ENCODE measurements at regions not wholly inside any gene's neighbourhood (a gene's known extent, or its start where the extent isn't known, plus 50 kb on each side); places are given as distances from the start of the nearest gene placed in this dataset.

DNA sequence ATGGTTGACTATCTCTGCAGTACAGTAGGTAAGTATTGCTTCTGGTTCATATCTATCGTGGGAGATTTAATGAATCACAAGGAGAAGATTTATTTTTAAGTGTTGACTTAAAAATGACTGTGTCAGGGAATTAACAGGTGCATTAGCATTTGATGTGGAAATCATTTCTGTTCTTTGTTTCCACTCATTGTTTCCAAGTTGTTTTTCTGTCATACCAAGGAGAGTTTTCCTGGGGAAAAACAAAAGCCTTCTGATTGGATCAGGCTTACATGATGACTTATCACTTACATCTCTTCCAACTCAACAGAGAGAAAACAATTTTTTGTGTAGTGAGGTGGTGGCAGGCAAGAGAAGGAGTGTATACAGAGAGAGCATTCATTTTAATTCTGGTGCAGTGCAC, 686.4 kb downstream of the HTR1B start:
- intact Hi-C loops (cut with DNase I) = no loop called here
- 28 to 36% methylated on average over 1 of the region's 1 CpG for WGBS, 2 donors
- ATAC-seq = peak in 2 of 4 donors; percentile 7 to 33

DNA sequence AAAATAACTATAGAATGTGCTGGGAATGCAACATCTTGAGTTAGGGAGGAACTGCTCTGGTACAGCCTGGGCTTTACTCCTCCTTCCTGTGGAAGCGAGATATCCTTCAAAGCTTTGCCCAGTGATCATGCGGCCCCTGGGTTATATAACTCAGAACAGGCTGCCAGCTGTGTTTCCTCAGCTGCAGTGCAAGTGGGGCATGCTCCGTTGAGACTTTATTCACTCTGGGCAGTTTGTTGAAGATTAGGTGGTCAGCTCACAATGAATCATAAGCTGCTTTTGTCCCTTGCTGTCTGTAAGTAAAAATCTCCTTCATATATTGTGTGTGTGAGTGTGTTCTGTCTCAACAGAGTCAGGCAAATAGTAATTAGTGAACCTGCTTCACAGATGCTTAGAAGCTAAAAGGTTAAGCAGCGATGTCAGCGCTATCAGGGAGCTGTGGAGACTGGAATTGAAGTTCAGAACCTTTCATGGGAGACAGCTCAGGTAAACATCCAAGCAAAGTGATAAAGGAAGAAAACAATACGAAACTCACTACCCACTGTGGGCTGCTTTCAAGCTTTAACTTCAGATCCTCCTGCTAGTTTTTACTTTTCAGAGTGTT, 688.4 kb downstream of the HTR1B start:
- intact Hi-C loops (cut with DNase I) = no loop called here
- DNase-seq = peak; percentile 57 to 83 (median 64)
- Histone ChIP-seq H3K9me3 (no peaks in the 10 kb centered on the region), H3K27me3 (no peaks in the 10 kb centered on the region), H3K36me3 (no peaks in the 10 kb centered on the region), H3K4me3 (peak overlapping the region in 3 of 4 donors; percentile 18 to 42 (median 41)), H3K27ac (peak overlapping the region; percentile 23 to 83 (median 70)), H3K4me1 (peaks cover 0 to 17% (median 7%) of the 10 kb centered on the region in 3 donors)
- peak; percentile 83 to 91 (median 87) for ATAC-seq
- TF ChIP-seq, protein P1, sequence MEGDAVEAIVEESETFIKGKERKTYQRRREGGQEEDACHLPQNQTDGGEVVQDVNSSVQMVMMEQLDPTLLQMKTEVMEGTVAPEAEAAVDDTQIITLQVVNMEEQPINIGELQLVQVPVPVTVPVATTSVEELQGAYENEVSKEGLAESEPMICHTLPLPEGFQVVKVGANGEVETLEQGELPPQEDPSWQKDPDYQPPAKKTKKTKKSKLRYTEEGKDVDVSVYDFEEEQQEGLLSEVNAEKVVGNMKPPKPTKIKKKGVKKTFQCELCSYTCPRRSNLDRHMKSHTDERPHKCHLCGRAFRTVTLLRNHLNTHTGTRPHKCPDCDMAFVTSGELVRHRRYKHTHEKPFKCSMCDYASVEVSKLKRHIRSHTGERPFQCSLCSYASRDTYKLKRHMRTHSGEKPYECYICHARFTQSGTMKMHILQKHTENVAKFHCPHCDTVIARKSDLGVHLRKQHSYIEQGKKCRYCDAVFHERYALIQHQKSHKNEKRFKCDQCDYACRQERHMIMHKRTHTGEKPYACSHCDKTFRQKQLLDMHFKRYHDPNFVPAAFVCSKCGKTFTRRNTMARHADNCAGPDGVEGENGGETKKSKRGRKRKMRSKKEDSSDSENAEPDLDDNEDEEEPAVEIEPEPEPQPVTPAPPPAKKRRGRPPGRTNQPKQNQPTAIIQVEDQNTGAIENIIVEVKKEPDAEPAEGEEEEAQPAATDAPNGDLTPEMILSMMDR (IDR thresholded peaks at IDR 0.05) = no peak
- 8 to 12% methylated on average over 6 of the region's 6 CpGs for WGBS, 2 donors
- FAIRE-seq = no peak

More for the DNA sequence above, 686.4 kb downstream of the HTR1B start:
- no peaks in the 10 kb centered on the region for H3K36me3 ChIP-seq
- peaks cover 0 to 17% (median 12%) of the 10 kb centered on the region in 3 donors for H3K4me1 ChIP-seq
- TF ChIP-seq, protein P1 (IDR thresholded peaks at IDR 0.05) = no peak
- no peaks in the 10 kb centered on the region for H3K9me3 ChIP-seq
- H3K27me3 ChIP-seq = no peaks in the 10 kb centered on the region
- no peak for DNase-seq
- peak overlapping the region in 2 of 4 donors; percentile 76 to 83 for H3K27ac ChIP-seq
- H3K4me3 ChIP-seq = peak overlapping the region in 2 of 4 donors; percentile 41 to 42
- FAIRE-seq = no peak

GRCh38 chr6:76772951-76773350, 690.3 kb downstream of the HTR1B start:
- TF ChIP-seq, protein P1 (IDR thresholded peaks at IDR 0.05) = no peak
- H3K4me3 ChIP-seq = no peak overlapping the region
- no peaks in the 10 kb centered on the region for H3K9me3 ChIP-seq
- ATAC-seq (no peak), DNase-seq (no peak), FAIRE-seq (no peak)
- H3K36me3 ChIP-seq = no peaks in the 10 kb centered on the region
- no peaks in the 10 kb centered on the region for H3K27me3 ChIP-seq
- H3K4me1 ChIP-seq = peaks cover 0 to 9% (median 2%) of the 10 kb centered on the region in 3 donors
- intact Hi-C loops (cut with DNase I) = no loop called here
- no peak overlapping the region for H3K27ac ChIP-seq
- 24 to 46% methylated on average over 2 of the region's 2 CpGs for WGBS, 2 donors

DNA sequence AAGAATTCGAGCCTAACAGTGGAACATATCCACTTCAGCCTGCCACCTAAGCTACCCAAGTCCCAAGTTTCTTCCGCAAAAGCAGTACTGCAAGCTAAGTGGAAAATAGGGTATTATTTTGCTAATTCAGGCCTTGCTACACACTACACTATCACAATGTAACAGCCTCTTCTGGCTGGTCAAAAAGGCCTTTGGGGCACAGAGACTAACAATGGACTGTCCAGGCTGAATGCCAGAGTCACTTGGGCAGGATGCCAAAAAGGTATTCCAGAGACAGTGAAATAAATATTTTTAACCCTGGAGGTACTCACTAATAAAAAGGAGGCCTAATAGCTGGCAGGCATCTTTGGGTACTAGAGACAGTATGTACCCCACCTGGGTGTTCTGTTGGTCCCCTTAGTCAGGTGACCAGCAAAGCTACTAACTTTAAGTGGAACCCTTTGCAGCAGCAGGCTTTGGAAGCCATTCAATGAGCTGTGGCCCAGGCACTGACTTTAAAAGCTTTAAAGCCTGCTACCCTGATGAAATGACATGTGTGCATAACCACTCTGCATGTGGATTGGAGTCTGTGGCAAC, 692.1 kb downstream of the HTR1B start:
- intact Hi-C loops (cut with DNase I) = no loop called here
- Histone ChIP-seq H3K4me1 (no peaks in the 10 kb centered on the region), H3K36me3 (no peaks in the 10 kb centered on the region), H3K27ac (no peak overlapping the region), H3K9me3 (no peaks in the 10 kb centered on the region), H3K4me3 (no peak overlapping the region), H3K27me3 (no peaks in the 10 kb centered on the region)
- TF ChIP-seq, protein P1 (IDR thresholded peaks at IDR 0.05) = no peak
- peak in 1 of 6 donors; percentile 26 for DNase-seq
- WGBS, 2 donors = 68 to 73% methylated on average over 2 of the region's 2 CpGs
- no peak for FAIRE-seq
- no peak for ATAC-seq

DNA sequence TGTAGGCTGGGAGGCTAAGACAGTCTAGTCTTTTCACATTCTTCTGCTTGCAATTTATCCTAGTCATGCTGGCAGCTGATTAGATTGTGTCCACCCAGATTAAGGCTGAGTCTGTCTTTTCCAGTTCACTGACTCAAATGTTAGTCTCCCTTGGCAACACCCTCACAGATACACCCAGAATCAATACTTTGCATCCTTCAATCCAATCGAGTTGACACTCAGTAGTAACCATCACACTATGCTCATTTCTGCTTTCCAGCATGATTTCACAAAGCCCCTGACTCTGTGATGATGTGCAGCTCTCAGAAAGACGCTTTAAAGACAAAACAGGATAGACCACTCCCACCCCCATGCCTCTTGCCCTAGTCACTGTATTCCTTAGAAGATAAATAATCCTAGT, 693.0 kb downstream of the HTR1B start:
- intact Hi-C loops (cut with DNase I) = no loop called here

More for the DNA sequence above, 693.0 kb downstream of the HTR1B start:
- WGBS, 2 donors = 56 to 58% methylated on average over 2 of the region's 2 CpGs
- Histone ChIP-seq H3K36me3 (no peaks in the 10 kb centered on the region), H3K27me3 (no peaks in the 10 kb centered on the region), H3K4me3 (no peak overlapping the region), H3K27ac (no peak overlapping the region), H3K4me1 (no peaks in the 10 kb centered on the region), H3K9me3 (no peaks in the 10 kb centered on the region)
- FAIRE-seq (no peak), ATAC-seq (no peak), DNase-seq (no peak)
- TF ChIP-seq, protein P1 (IDR thresholded peaks at IDR 0.05) = no peak
